NCI-H526 (cell line): ENCODE measurements at regions not wholly inside any gene's neighbourhood (a gene's known extent, or its start where the extent isn't known, plus 50 kb on each side); places are given as distances from the start of the nearest gene placed in this dataset.

Experiments
- DNase-seq, 2 experiments: peaks; one replicate each; lab custom pipeline; 2025; lab: John Stamatoyannopoulos, UW

DNA sequence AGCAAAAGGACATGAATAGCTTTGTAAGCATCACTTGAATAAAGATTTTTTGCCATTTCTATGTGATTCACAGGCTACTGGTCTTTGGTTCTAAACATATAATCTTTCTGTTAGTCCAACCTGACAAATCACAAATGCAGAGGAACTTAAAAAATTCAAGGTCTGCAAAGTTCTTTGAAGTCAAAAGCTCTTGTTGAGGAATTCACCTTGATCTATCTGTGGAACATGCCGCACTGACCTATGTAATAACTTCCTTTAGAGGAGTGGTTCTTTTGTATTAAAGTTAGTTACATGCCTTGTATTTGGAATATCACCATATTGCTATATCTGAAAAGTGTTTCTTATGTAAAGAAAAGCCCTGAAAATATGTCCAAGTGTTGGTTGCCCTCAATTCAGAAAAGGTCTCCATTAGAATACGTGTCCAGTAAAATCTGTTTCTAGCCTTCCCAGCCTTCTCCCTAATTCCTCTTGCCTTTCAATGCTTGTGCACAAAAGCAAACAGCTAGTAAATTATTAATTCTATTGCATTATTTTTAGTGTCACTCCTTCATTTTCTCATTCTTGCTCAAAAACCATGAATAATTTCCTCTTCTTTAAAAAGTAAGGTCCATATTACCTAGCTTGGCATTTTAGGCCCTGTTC lies 1192.8 kb downstream of the FLRT2 start:
- DNase-seq = no peak

DNA sequence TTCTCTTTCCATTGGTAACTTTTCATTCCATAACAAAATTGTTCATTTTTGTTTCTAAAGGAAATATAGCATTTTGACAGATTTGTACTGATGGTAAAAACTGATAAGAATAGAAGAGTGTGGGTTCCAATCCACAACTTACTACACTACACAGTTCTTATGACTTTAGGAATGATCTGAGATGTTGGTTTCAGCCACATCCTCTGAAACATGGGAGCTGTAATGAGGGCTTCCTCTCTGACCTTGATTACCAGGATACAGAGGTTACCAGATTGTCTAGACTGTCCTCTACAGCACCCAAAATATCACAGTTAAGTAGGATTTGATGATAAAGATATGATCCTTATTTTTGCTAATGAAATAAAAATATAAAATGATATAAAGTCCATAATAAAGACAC lies 1184.6 kb downstream of the FLRT2 start:
- no peak for DNase-seq

DNA sequence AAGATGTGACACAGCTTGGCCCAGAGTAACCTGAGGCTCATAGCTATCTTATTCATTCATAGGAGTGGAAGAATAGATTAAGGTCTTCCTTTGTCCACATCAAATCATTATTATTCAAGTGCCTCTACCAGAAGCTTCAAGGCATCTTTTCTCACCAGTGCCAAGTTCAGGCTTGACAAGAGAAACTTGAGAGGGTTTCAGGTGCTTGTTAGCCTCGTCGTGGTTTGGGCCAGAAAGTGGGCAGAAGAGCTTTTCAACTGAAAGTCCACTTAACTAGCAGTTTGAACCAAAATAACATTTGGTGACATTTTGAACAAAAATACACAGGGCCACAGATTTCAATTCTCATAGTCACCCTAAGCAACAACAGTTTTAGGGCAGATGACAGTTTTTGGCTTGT lies 1184.2 kb downstream of the FLRT2 start:
- DNase-seq = no peak

DNA sequence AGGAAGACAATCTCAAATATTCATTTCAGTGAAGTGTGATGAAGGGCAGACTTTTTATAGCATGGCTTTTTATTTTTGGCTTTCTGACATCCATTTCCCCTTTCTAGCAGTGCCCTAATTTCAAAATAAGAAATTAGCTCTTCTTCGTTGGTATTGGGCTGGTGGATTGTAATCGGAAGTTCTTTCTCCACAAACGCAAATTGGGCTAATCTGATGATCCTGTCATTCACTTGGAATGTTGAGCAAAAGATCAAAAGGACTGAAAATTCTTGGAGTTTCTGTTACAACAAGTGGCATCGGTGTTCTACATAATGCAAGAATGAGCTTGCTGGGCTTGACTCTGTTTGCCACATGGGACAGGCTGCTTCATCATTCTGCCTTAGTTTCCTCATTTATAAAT lies 1182.8 kb downstream of the FLRT2 start:
- no peak for DNase-seq

DNA sequence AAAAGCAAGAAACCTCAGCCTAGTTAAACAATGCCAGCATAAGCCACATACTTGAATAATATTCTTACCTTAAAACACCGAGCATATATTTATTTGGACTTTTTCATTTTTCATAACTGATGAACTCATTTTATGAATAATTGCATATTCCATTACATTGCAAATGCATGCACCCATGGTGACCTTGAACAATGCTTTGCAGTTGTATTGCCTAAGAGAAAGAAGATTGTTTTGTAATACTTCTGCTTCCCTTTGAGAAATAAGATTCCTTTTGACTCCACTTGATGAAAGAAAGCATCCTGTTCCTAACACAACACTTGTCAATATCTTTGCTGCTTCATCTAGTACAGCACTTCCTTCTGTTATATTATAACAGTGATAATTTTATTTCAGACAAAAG lies 1182.2 kb downstream of the FLRT2 start:
- no peak for DNase-seq

DNA sequence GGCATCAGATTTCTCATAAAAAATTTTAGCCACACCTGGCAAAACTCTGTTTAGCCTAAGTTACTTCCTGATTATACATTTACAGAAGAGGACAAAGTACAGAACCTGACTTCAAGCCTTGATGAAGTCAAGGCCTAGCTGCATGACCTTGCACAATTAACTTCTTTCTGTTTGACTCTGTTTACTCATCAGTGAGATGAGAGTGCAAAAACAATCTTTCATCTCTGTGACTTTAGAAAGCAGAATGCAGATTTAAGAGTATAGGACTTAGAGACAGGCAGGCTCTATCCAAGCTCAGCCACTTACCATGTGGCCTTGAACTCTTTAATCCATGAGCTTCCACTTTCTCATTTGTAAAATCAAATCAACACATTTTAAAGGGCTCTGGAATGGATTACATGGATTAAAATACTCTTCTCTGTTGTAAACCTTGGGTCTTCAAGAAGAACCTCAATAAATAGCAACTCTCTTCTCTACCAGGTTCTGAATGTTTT lies 1178.9 kb downstream of the FLRT2 start:
- peak; percentile 54 to 66 for DNase-seq

DNA sequence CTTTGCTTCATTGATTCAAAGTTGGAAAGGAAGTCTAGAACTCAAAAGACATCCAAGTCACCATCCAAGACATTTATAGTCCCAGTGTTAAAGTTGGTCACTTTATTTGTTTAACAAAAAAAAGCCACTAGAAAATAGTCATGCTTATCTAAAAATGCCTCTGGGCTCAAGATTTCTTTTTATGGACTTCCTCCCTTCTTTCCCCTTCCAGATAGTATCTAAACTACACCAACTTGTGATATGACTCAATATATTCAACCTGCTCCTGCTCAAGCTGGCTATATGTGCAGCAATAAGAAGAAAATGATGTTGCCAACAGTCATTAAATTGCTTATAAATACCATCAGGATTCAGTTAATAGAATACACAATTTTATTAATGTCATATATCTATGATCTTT lies 1177.1 kb downstream of the FLRT2 start:
- no peak for DNase-seq

DNA sequence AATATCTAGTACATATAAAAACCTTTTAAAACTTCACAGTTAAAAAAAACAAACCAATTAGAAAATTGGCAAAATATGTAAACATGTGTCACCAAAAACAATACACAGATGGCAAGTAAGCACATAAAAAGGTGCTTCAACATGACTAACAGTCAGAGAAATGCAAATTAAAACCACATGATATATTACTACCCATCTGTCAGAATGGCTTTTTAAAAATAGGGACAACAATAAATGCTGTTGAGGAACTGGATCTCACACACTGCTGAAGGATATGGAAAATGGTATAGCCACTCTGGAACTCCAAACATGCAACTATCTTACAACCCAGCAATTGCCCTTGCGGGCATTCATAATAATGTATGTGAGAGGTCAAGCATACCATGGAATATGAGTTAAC lies 1153.6 kb downstream of the FLRT2 start:
- DNase-seq = peak in 1 of 2 experiments; percentile 14

DNA sequence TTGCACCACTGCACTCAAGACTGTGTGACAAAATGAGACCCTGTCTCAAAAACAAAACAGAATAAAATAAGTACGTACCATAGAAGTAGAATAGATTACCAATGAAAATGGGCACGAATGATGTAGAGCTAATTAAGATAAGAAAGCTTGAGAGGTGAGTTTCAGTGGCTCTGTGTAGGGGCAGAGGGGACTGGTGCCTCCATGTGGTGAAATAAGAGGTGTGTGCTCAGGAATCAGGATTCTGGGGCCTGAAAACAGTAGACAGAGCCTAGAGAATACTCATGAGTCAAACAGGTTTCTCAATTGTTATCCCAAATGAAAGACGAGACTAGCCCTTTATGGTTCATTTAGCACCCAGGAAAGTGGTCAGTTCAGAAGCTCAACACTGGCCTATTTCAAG lies 1145.1 kb downstream of the FLRT2 start:
- no peak for DNase-seq

DNA sequence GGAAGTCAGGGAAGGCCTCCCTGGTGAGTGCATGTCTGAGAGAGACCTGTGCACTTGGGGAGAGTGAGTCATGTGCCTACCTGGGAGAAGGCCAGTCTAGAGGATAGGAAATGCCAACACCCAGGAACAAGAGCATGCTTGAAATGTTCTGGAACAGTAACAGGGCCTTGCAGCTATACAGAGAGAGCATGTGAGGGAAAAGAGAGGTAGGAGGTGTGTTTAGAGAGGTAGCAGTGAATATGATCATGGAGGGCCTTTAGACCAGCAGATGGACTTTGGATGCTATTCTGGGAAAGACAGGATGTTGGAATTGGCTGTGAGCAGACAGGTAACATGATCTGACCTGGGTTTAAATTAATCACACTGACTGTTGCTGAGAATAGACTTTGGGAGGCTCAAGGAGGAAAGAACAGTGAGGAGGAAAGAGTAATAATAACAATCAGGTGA lies 1143.6 kb downstream of the FLRT2 start:
- DNase-seq = peak in 1 of 2 experiments; percentile 12

DNA sequence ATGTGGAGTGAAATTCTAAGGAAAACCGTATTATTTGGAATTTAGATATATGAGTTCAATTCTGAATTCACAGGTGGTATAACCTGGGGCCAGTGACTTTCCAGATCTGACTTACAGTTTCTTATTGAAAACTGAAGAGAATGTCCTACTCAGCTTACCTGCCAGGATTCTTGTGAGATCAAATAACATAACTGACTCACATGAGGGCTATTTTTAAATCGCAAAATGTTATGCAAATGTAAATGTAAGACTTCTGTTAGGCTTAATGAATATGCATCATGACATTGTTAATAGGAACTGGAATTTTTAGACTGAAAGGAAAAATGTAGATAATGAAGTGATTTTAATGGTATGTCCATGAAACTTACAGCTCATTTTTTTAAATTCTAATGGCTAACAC lies 1142.1 kb downstream of the FLRT2 start:
- DNase-seq = peak; percentile 75 to 78

DNA sequence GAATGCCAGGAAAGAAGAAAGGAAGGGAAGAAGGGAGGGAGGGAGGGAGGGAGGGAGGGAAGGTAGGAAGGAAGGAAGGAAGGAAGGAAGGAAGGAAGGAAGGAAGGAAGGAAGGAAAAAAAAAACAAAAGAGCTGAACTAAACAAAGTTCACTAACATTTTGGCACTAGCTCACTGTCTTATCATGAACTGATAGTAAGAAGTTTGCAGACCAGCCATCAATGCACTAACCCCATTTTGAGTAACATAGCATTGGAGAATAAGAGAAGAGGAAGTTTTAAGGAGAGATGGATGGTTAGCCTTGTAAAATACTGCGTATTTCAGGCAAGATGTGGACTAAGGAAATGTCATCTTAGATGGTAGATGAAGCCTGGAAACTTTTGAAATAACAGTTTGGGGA lies 1136.0 kb downstream of the FLRT2 start:
- no peak for DNase-seq

DNA sequence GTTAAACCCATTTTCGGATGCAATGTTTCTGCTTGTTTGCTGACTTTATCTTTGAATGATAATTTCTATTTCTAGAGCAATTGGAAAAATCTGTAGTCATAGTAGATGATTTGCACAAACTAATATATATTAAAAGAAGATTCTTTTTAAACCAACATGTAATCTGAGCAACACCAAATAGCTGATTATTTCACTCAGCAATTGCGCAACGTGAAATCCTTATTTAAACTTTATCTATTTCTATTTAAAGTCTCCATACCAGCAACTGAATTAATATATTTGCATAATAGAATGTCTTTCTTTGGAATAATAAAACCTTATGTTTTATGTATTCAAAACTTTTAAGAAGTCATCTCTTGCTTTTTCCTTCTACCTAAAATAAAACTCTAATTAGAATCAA lies 1132.4 kb downstream of the FLRT2 start:
- no peak for DNase-seq

DNA sequence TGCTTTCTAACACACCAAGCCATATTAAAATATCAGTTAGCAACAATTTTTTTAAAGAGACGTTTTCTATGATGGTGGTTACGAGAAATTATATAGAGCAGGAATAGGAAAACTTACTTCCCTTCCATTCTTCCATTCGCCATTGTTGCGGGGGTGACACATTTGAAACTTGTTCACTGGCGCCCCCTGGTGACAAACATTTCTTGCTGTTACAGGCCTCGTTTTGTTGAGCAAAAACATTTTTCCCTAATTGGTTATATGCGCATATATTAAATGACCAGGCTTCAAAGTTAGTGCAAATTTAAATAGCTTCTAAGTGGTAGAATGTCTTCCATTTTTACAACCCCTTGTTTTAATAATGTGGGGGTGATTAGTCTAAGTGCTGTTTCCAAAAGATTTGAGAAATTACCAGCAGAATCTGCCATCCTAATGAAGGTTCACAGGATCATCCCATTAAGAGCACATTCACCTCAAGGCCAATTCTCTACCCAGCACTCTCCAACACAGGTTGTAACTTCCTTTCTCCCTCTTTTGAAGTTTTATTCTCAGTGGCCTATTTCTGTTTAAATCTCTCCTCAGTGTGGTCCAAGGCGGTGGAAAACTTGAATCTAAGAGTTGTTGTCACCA lies 1124.7 kb downstream of the FLRT2 start:
- DNase-seq = peak; percentile 23 to 64

DNA sequence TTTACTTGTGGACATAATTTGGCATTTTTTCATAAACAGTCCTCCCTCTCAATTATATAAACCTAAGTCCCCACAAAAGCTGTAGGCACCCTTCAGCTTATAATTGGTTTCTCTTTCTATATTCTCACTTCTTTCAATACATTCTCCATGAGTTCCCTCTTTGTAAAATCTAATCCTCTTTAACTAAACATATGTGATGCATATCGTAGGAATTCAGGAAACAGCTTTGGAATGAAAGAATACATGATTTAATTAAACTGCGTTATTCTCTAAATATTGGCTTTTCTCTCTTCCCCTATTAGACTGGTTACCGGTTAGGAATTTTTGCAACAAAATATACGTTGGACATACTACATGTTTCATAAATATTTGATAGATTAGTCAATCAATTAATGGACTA lies 1122.6 kb downstream of the FLRT2 start:
- no peak for DNase-seq

DNA sequence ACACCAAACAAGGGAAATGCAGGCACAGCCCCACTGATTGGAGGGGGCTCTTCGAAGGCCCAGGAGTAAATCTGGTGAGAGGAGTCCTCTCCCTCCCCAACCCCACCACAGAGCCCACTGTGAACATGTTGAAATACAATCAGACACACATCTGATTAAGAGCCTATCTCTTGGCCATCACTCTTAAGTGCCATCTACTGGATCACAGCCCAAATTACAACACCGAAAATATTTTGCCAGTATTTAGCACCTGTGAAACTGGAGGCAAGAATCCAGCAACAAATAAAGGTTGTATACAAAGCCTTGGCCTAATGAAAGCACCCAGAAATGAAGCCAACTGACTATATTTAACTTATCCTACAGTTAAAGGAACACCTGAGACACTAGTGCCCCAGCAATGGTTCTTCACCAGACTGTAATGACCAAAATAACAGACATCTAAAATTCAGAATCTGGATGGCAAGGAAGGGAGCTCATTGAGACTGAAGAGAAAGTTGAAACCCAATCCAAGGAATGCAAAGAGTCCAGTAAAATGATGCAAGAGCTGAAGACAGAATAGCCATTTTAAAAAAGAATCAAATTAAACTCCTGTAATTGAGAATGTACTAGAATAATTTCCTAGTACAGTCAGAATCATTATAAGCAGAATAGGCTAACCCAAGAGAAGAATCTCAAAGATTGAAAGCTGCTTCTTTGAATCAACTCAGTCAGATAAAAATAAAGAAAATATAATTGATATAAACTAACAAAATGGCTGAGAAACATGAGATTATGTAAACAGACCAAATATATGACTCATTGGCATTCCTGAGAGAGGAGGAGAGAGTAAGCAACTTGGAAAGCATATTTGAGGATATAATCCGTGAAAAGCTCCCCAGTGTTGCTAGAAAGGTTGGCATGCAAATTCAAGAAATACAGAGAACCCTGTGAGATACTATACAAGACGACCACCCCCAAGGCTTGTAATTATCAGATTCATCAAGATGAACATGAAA lies 1117.0 kb downstream of the FLRT2 start:
- no peak for DNase-seq

DNA sequence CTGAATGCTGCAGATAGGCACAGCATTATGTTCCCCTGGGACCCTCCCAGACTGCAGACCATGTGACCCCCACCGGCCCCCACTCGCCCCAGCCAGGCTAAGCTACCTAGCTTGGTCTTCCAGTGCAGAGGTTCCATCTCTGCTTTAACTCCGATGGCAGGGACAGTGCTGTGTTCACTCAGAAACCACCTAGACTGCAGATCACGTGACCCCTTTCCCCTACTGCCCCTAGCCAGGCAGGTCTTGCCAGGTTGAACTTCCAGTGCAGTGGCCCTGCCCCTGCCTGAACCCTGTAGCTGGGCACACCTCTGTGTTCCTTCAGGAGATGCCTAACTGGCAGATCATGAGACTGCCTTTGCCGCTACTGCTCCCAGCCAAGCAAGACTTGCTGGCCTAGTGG lies 1116.2 kb downstream of the FLRT2 start:
- DNase-seq = no peak

DNA sequence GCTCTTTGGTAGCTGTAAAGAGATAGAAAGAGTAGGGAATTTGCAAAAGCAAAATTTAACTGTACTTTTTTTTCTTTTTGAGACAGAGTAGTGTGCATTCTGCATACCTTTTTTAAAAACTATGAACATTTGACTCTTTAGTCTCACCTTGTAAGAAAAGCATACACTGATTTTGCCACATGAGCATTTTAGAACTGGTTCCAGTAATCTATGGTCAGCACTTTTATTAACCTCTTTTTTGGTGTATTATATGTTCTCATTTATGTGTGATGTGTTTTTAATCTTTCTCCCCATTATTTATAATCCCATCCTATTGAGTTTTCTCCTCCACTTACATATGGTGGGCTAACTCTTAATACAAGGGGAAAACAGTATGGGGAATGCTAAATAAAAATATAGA lies 1111.4 kb downstream of the FLRT2 start:
- DNase-seq = no peak

DNA sequence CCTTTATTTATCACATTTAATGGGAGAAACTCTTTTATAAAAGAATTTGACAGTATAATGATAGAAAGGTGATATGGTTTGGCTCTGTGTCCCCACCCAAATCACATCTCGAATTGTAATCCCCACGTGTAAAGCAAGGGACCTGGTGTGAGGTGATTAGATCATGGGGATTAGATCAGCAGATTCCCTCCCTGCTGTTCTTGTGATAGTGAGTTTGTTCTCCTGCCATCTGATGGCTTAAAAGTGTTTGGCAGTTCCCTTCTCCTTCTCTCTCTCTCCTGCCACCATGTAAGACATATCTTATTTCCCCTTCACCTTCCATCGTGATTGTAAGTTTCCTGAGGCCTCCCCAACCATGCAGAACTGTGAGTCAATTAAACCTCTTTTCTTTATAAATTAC lies 1110.3 kb downstream of the FLRT2 start:
- no peak for DNase-seq

DNA sequence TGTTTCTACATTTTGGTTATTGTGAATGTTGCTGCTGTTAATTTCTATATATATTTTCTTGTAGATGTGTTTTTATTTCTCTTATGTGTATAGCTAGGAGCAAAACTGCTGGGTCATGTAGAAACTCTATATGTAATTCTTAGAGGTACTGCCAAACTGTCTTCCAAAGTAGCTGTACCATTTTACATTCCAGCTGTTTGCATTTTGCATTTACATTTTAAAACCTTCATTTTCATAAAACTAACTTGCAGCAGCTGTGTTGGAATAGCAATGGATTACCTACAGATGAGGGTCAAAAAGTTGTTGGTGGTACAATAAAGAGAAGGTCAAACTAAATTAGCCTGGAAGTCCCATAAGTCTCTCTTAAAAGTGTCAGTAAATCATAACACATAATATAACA lies 1109.7 kb downstream of the FLRT2 start:
- peak in 1 of 2 experiments; percentile 6 for DNase-seq

DNA sequence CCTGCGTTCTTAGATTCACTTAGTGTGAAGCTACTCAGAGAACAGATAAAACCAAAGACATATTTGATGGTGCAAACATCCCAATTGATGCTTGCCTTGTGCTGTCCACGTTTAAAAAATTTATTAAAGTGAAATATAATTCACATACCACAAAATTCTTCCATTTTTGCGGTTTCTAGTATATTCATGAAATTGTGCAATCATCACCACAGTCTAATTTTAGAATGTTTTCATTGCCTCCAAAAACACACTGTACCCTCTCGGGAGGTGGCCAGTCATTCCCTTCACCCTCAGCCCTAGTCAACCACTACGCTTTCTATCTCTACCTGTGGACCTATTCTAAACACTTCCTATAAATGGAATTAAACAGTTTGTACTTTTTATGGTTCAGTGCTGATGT lies 1109.2 kb downstream of the FLRT2 start:
- DNase-seq = no peak

DNA sequence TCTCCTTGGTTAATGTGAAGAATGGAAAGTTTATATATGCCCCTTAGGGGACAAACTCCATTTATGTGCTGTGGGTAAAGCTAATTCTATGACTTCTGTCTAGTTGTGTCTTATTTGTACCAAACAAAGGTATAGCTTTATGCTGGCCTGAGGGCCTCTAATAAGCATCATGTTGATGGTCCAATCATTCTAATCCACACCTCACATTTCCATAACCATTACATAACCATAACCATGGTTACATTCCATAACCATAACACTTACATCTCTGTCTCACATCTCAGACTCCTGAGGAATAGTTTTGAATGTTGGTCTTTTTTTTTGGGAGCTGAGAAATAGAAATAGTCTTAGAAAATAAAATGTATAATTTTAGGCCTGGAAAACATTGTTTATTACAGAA lies 1097.1 kb downstream of the FLRT2 start:
- DNase-seq = no peak

DNA sequence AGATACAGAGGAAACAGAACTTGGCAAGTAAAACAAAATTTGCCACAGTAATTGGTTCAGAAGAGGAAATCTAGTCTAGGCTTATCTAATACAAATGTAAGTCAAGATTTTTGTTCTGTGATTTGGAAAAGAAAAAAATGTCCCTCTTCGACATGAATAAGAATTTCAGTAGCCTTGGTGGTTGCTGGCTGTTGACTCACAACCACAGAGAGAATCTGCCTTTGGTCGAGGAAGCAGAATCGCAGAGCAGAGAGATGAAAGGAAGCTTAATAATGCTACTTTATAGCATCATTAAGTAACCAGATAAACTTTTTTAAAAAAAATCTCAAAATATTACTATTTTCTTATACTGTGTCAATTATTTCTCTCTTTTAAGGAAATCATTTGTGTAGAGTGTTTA lies 1096.6 kb downstream of the FLRT2 start:
- no peak for DNase-seq
